ENCODE measurements at regions not wholly inside any gene's neighbourhood (a gene's known extent, or its start where the extent isn't known, plus 50 kb on each side); places are given as distances from the start of the nearest gene placed in this dataset.

- TF ChIP-seq SUZ12 (IDR thresholded peaks at IDR 0.05): no peak
- no peak for TF ChIP-seq TARDBP (IDR thresholded peaks at IDR 0.05)
- TF ChIP-seq L3MBTL2 (conservative IDR thresholded peaks at IDR 0.05): no peak
- TF ChIP-seq FOXM1 (IDR thresholded peaks at IDR 0.05; ENCODE audit: borderline replicate concordance): no peak
- TF ChIP-seq ELF4 (IDR thresholded peaks at IDR 0.05): no peak
- TF ChIP-seq CTBP1 (IDR thresholded peaks at IDR 0.05; ENCODE audit: borderline replicate concordance): no peak
- DNase-seq (ENCODE audit: extremely low spot score): no peak
- ChIA-PET POLR2A (no interaction called here), CTCF (interaction anchor here (1.2 kb wide), 1 partner anchor 14 kb away, joined by 3 read pairs; no protein-coding TSS in a partner anchor)
These were observed 209.3 kb upstream of the PDE10A start for GRCh38 chr6:165872311-165872710.

GRCh38 chr6:165871571-165871970 lies 208.5 kb upstream of the PDE10A start:
- ChIA-PET POLR2A (no interaction called here), CTCF (no interaction called here)
- TF ChIP-seq SP1 (IDR thresholded peaks at IDR 0.05) (no peak), BHLHE40 (IDR thresholded peaks at IDR 0.05; ENCODE audit: borderline replicate concordance) (no peak), ZNF384 (IDR thresholded peaks at IDR 0.05) (no peak), FOXK2 (IDR thresholded peaks at IDR 0.05) (no peak)
- no peak for DNase-seq (ENCODE audit: extremely low spot score)

GRCh38 chr6:165869526-165869925 lies 206.5 kb upstream of the PDE10A start:
- POLR2A ChIA-PET: no interaction called here
- no peak for DNase-seq (ENCODE audit: extremely low spot score)
- TF ChIP-seq CTBP1 (IDR thresholded peaks at IDR 0.05; ENCODE audit: borderline replicate concordance) (no peak), ZNF384 (IDR thresholded peaks at IDR 0.05) (no peak), FOXK2 (IDR thresholded peaks at IDR 0.05) (no peak), LEF1 (IDR thresholded peaks at IDR 0.05; ENCODE audit: borderline replicate concordance) (no peak), SUZ12 (IDR thresholded peaks at IDR 0.05) (no peak), PKNOX1 (IDR thresholded peaks at IDR 0.05) (no peak), L3MBTL2 (conservative IDR thresholded peaks at IDR 0.05) (no peak), TARDBP (IDR thresholded peaks at IDR 0.05) (no peak), FOXA1 (IDR thresholded peaks at IDR 0.05) (no peak), ARNT (IDR thresholded peaks at IDR 0.05) (no peak), FOXM1 (IDR thresholded peaks at IDR 0.05; ENCODE audit: borderline replicate concordance) (no peak), HDGF (IDR thresholded peaks at IDR 0.05; ENCODE audit: borderline replicate concordance) (no peak), SP1 (IDR thresholded peaks at IDR 0.05) (no peak), NFRKB (IDR thresholded peaks at IDR 0.05) (no peak), BHLHE40 (IDR thresholded peaks at IDR 0.05; ENCODE audit: borderline replicate concordance) (no peak), ELF4 (IDR thresholded peaks at IDR 0.05) (no peak)
- CTCF ChIA-PET: no interaction called here

GRCh38 chr6:165864925-165865324 lies 201.9 kb upstream of the PDE10A start:
- ChIA-PET CTCF (no interaction called here), POLR2A (no interaction called here)
- TF ChIP-seq CTBP1 (IDR thresholded peaks at IDR 0.05; ENCODE audit: borderline replicate concordance) (no peak), L3MBTL2 (conservative IDR thresholded peaks at IDR 0.05) (no peak), LEF1 (IDR thresholded peaks at IDR 0.05; ENCODE audit: borderline replicate concordance) (no peak), NFRKB (IDR thresholded peaks at IDR 0.05) (no peak)
- no peak for DNase-seq (ENCODE audit: extremely low spot score)

GRCh38 chr6:165864218-165864617 lies 201.2 kb upstream of the PDE10A start:
- POLR2A ChIA-PET: no interaction called here
- DNase-seq (ENCODE audit: extremely low spot score): no peak
- CTCF ChIA-PET: no interaction called here
- no peak for TF ChIP-seq ZNF384 (IDR thresholded peaks at IDR 0.05)
- no peak for TF ChIP-seq FOXK2 (IDR thresholded peaks at IDR 0.05)
- TF ChIP-seq NFRKB (IDR thresholded peaks at IDR 0.05): no peak
- no peak for TF ChIP-seq FOXM1 (IDR thresholded peaks at IDR 0.05; ENCODE audit: borderline replicate concordance)
- no peak for TF ChIP-seq FOXA1 (IDR thresholded peaks at IDR 0.05)
- no peak for TF ChIP-seq BHLHE40 (IDR thresholded peaks at IDR 0.05; ENCODE audit: borderline replicate concordance)
- no peak for TF ChIP-seq ARNT (IDR thresholded peaks at IDR 0.05)
- no peak for TF ChIP-seq TARDBP (IDR thresholded peaks at IDR 0.05)
- no peak for TF ChIP-seq PKNOX1 (IDR thresholded peaks at IDR 0.05)

GRCh38 chr6:165863801-165864200 lies 200.8 kb upstream of the PDE10A start:
- POLR2A ChIA-PET: no interaction called here
- CTCF ChIA-PET: interaction anchor here (0.6 kb wide), 1 partner anchor 589 kb away, joined by 3 read pairs; no protein-coding TSS in a partner anchor
- DNase-seq (ENCODE audit: extremely low spot score): no peak
- TF ChIP-seq CTBP1 (IDR thresholded peaks at IDR 0.05; ENCODE audit: borderline replicate concordance) (no peak), FOXA1 (IDR thresholded peaks at IDR 0.05) (no peak), ELF4 (IDR thresholded peaks at IDR 0.05) (no peak), PKNOX1 (IDR thresholded peaks at IDR 0.05) (no peak), NFRKB (IDR thresholded peaks at IDR 0.05) (no peak), HDGF (IDR thresholded peaks at IDR 0.05; ENCODE audit: borderline replicate concordance) (no peak), BHLHE40 (IDR thresholded peaks at IDR 0.05; ENCODE audit: borderline replicate concordance) (no peak), L3MBTL2 (conservative IDR thresholded peaks at IDR 0.05) (no peak), ZNF384 (IDR thresholded peaks at IDR 0.05) (no peak), FOXK2 (IDR thresholded peaks at IDR 0.05) (no peak), FOXM1 (IDR thresholded peaks at IDR 0.05; ENCODE audit: borderline replicate concordance) (no peak), TARDBP (IDR thresholded peaks at IDR 0.05) (no peak), SP1 (IDR thresholded peaks at IDR 0.05) (no peak), SUZ12 (IDR thresholded peaks at IDR 0.05) (no peak), ARNT (IDR thresholded peaks at IDR 0.05) (no peak)

GRCh38 chr6:165862813-165863212 lies 199.8 kb upstream of the PDE10A start:
- ChIA-PET POLR2A (no interaction called here), CTCF (no interaction called here)
- DNase-seq (ENCODE audit: extremely low spot score): no peak
- no peak for TF ChIP-seq FOXA1 (IDR thresholded peaks at IDR 0.05)
- TF ChIP-seq NFRKB (IDR thresholded peaks at IDR 0.05): no peak
- TF ChIP-seq SUZ12 (IDR thresholded peaks at IDR 0.05): no peak
- no peak for TF ChIP-seq BHLHE40 (IDR thresholded peaks at IDR 0.05; ENCODE audit: borderline replicate concordance)
- TF ChIP-seq ELF4 (IDR thresholded peaks at IDR 0.05): no peak
- TF ChIP-seq HDGF (IDR thresholded peaks at IDR 0.05; ENCODE audit: borderline replicate concordance): no peak
- no peak for TF ChIP-seq PKNOX1 (IDR thresholded peaks at IDR 0.05)
- no peak for TF ChIP-seq TARDBP (IDR thresholded peaks at IDR 0.05)
- no peak for TF ChIP-seq LEF1 (IDR thresholded peaks at IDR 0.05; ENCODE audit: borderline replicate concordance)
- TF ChIP-seq L3MBTL2 (conservative IDR thresholded peaks at IDR 0.05): no peak
- no peak for TF ChIP-seq FOXM1 (IDR thresholded peaks at IDR 0.05; ENCODE audit: borderline replicate concordance)
- TF ChIP-seq ZNF384 (IDR thresholded peaks at IDR 0.05): no peak
- TF ChIP-seq ARNT (IDR thresholded peaks at IDR 0.05): no peak
- no peak for TF ChIP-seq FOXK2 (IDR thresholded peaks at IDR 0.05)

Data from HEK293T (cell line).